Neural cell (in vitro differentiated cells): ENCODE measurements at regions not wholly inside any gene's neighbourhood (a gene's known extent, or its start where the extent isn't known, plus 50 kb on each side); places are given as distances from the start of the nearest gene placed in this dataset.

Experiments used
- H2AFZ ChIP-seq: fragments of 200-600, 300-800 bp; sonication (generic), shearing (Covaris generic); 2 replicates; pipeline ENCODE4 v1.6.0; 2014; ENCODE audit warnings: low read depth, mild to moderate bottlenecking, antibody characterized with exemption, low read length, moderate library complexity
- H3F3A ChIP-seq: fragments of 200-600 bp; shearing (Covaris generic); 2 replicates; pipeline ENCODE4 v1.6.1; 2016; ENCODE audit warnings: mild to moderate bottlenecking, moderate library complexity, mixed read lengths, antibody characterized with exemption, low read length; ENCODE audit not compliant: insufficient read depth, poor library complexity, severe bottlenecking
- H3K27ac ChIP-seq: fragments of 200-600, 300-800 bp; sonication (generic), shearing (Covaris generic); 2 replicates; pipeline ENCODE4 v1.5.1; 2014; ENCODE audit warnings: mild to moderate bottlenecking, low read length, moderate library complexity
- H3K27me3 ChIP-seq: fragments of 300-800, 200-600 bp; sonication (generic), shearing (Covaris generic); 2 replicates; pipeline ENCODE4 v1.6.0; 2014; ENCODE audit warnings: mild to moderate bottlenecking, low read depth, low read length, moderate library complexity; ENCODE audit not compliant: insufficient read depth
- H3K36me3 ChIP-seq: fragments of 300-800, 200-600 bp; sonication (generic), shearing (Covaris generic); 2 replicates; pipeline ENCODE4 v1.5.1; 2014; ENCODE audit warnings: mild to moderate bottlenecking, antibody characterized with exemption, low read length, moderate library complexity; ENCODE audit not compliant: insufficient read depth
- H3K4me2 ChIP-seq: fragments of 300-800, 200-600 bp; sonication (generic), shearing (Covaris generic); 2 replicates; pipeline ENCODE4 v1.6.0; 2014; ENCODE audit warnings: mild to moderate bottlenecking, low read length
- H3K4me3 ChIP-seq: fragments of 300-800, 200-600 bp; sonication (generic), shearing (Covaris generic); 2 replicates; pipeline ENCODE4 v1.5.1; 2014; ENCODE audit warnings: mild to moderate bottlenecking, low read length, moderate library complexity
- H3K79me2 ChIP-seq: fragments of 200-600 bp; shearing (Covaris generic); replicated peaks from 2 replicates; pipeline ENCODE4 v1.6.0; 2014; ENCODE audit warnings: mild to moderate bottlenecking, low read length, moderate library complexity; ENCODE audit not compliant: insufficient read depth
- H3K9ac ChIP-seq: fragments of 300-800, 200-600 bp; sonication (generic), shearing (Covaris generic); 2 replicates; pipeline ENCODE4 v1.6.1; 2016; ENCODE audit warnings: mild to moderate bottlenecking, low read length, mixed read lengths
- H3K9me2 ChIP-seq: fragments of 200-600 bp; shearing (Covaris generic); 2 replicates; pipeline ENCODE4 v1.6.1; 2016; ENCODE audit warnings: mild to moderate bottlenecking, low read length, mixed read lengths; ENCODE audit not compliant: insufficient read depth
- H3K9me3 ChIP-seq: fragments of 200-600, 300-800 bp; sonication (generic), shearing (Covaris generic); 2 replicates; pipeline ENCODE4 v1.6.1; 2016; ENCODE audit warnings: mild to moderate bottlenecking, mixed run types, low read length, moderate library complexity, mixed read lengths
- H4K20me1 ChIP-seq: fragments of 200-600 bp; shearing (Covaris generic); 2 replicates; pipeline ENCODE4 v1.6.1; 2016; ENCODE audit warnings: mild to moderate bottlenecking, mixed run types; ENCODE audit not compliant: insufficient read depth
- EP300 ChIP-seq: fragments of 450-650 bp; conservative IDR thresholded peaks from 2 replicates; pipeline ENCODE4 v1.6.1; 2014; ENCODE audit warnings: antibody characterized with exemption, mild to moderate bottlenecking, moderate library complexity; ENCODE audit not compliant: poor library complexity, severe bottlenecking
- EZH2 ChIP-seq: fragments of 200-600, 300-800 bp; shearing (Covaris generic), sonication (generic); IDR thresholded peaks from 2 replicates; pipeline ENCODE4 v1.6.1; 2014; ENCODE audit warnings: antibody characterized with exemption, low read length, borderline replicate concordance, mild to moderate bottlenecking; ENCODE audit not compliant: insufficient read depth, poor library complexity, severe bottlenecking
- POLR2AphosphoS5 ChIP-seq: IDR thresholded peaks from 2 replicates; pipeline ENCODE4 v1.6.1; 2012
- RAD21 ChIP-seq: fragments of 450-650 bp; conservative IDR thresholded peaks from 2 replicates; pipeline ENCODE4 v1.6.1; 2014; ENCODE audit warnings: antibody characterized with exemption, mild to moderate bottlenecking, moderate library complexity
- REST ChIP-seq: IDR thresholded peaks from 2 replicates; pipeline ENCODE4 v1.6.1; 2012; ENCODE audit warnings: borderline replicate concordance
- SMC3 ChIP-seq: fragments of 450-650 bp; conservative IDR thresholded peaks from 2 replicates; pipeline ENCODE4 v1.6.1; 2014; ENCODE audit warnings: antibody characterized with exemption, mild to moderate bottlenecking, moderate library complexity; ENCODE audit not compliant: poor library complexity
- TAF1 ChIP-seq: IDR thresholded peaks from 2 replicates; pipeline ENCODE4 v1.6.1; 2012; ENCODE audit warnings: low read depth

- TF ChIP-seq EP300, result no peak
- no peak for TF ChIP-seq POLR2AphosphoS5
- no peak for TF ChIP-seq TAF1
- TF ChIP-seq SMC3, result no peak
- no peak for TF ChIP-seq EZH2
- H3K4me2 ChIP-seq, result no peak overlapping the region
- no peak overlapping the region for H3K9ac ChIP-seq
- no peak overlapping the region for H2AFZ ChIP-seq
- H4K20me1 ChIP-seq, result no peaks in the 10 kb centered on the region
- H3K9me3 ChIP-seq, result no peaks in the 10 kb centered on the region
- H3F3A ChIP-seq, result no peaks in the 10 kb centered on the region
- H3K27ac ChIP-seq, result no peak overlapping the region
- no peaks in the 10 kb centered on the region for H3K36me3 ChIP-seq
- H3K4me3 ChIP-seq, result no peak overlapping the region
- no peaks in the 10 kb centered on the region for H3K79me2 ChIP-seq
- no peaks in the 10 kb centered on the region for H3K27me3 ChIP-seq
- no peaks in the 10 kb centered on the region for H3K9me2 ChIP-seq
These were observed 90.1 kb downstream of the KCNE4 start for GRCh38 chr2:223142118-223142517.

GRCh38 chr2:223147431-223147830, 95.4 kb downstream of the KCNE4 start:
- Histone ChIP-seq H4K20me1 (no peaks in the 10 kb centered on the region), H3K27me3 (no peaks in the 10 kb centered on the region), H3K4me3 (no peak overlapping the region), H3K9ac (no peak overlapping the region), H3K9me2 (no peaks in the 10 kb centered on the region), H3K36me3 (no peaks in the 10 kb centered on the region), H3K9me3 (no peaks in the 10 kb centered on the region), H3K4me2 (no peak overlapping the region), H3K27ac (no peak overlapping the region), H3F3A (no peaks in the 10 kb centered on the region), H2AFZ (no peak overlapping the region), H3K79me2 (no peaks in the 10 kb centered on the region)
- peak; percentile 84 for TF ChIP-seq POLR2AphosphoS5
- TF ChIP-seq RAD21, result no peak
- TF ChIP-seq REST, result peak; percentile 17

- no peaks in the 10 kb centered on the region for H3K36me3 ChIP-seq
- H3K4me2 ChIP-seq, result no peak overlapping the region
- H3F3A ChIP-seq, result no peaks in the 10 kb centered on the region
- H2AFZ ChIP-seq, result no peak overlapping the region
- no peaks in the 10 kb centered on the region for H3K79me2 ChIP-seq
- no peaks in the 10 kb centered on the region for H3K27me3 ChIP-seq
- H3K9ac ChIP-seq, result no peak overlapping the region
- TF ChIP-seq EP300 (no peak), REST (no peak), EZH2 (no peak), TAF1 (no peak)
- H3K27ac ChIP-seq, result no peak overlapping the region
- H4K20me1 ChIP-seq, result no peaks in the 10 kb centered on the region
- H3K9me3 ChIP-seq, result no peaks in the 10 kb centered on the region
- no peak overlapping the region for H3K4me3 ChIP-seq
- H3K9me2 ChIP-seq, result no peaks in the 10 kb centered on the region
These were observed 96.5 kb downstream of the KCNE4 start for GRCh38 chr2:223148516-223148915.
